Colonic mucosa (tissue), 4 donors: ENCODE measurements at regions not wholly inside any gene's neighbourhood (a gene's known extent, or its start where the extent isn't known, plus 50 kb on each side); places are given as distances from the start of the nearest gene placed in this dataset.
"Not testable (repeated sequence)": the region's sequence is repeated elsewhere in the genome, so short reads cannot be mapped to it uniquely, and the experiment has no call there.

Source experiments
- DNase-seq: peaks from one replicate; pipeline ENCODE4 v3.0.0-alpha.2; 2020
- H3K27ac ChIP-seq: fragments of 200-600 bp; one replicate; pipeline ENCODE4 v1.8.0; 2021
- H3K27me3 ChIP-seq: fragments of 200-600 bp; one replicate; pipeline ENCODE4 v1.8.0; 2021
- H3K36me3 ChIP-seq: fragments of 200-600 bp; one replicate; pipeline ENCODE4 v1.8.0; 2021
- H3K4me1 ChIP-seq: fragments of 200-600 bp; one replicate; pipeline ENCODE4 v1.8.0; 2021; ENCODE audit warnings: mild to moderate bottlenecking
- H3K4me3 ChIP-seq: fragments of 200-600 bp; one replicate; pipeline ENCODE4 v1.8.0; 2021
- H3K9ac ChIP-seq, 2 donors: one replicate each; pipeline ENCODE4 v1.7.0; 2013; ENCODE audit warnings: control low read depth in 2 of 2, low read depth in 2 of 2, low read length in 2 of 2
- H3K9me3 ChIP-seq: fragments of 200-600 bp; one replicate; pipeline ENCODE4 v1.8.0; 2021
- CTCF ChIP-seq: fragments of 200-600 bp; IDR thresholded peaks from one replicate; pipeline ENCODE4 v1.8.0; 2022; ENCODE audit warnings: antibody characterized with exemption, mild to moderate bottlenecking
- intact Hi-C: fragments of 100-400 bp; cut with DNase I; formaldehyde crosslinking; loops from one replicate; pipeline ENCODE4 v1.14.1; 2022
- donor health status: healthy.
- donor health status: DM: no; HTN: no; CAD: no.
- donor health status: DM: no; HTN: no; CAD: no.

GRCh38 chr9:19903076-19903475 is 114.2 kb upstream of the SLC24A2 start:
- intact Hi-C loops = no loop called here
- H3K9me3 ChIP-seq = no peaks in the 10 kb centered on the region
- H3K27me3 ChIP-seq = no peaks in the 10 kb centered on the region
- no peak overlapping the region for H3K9ac ChIP-seq
- H3K4me1 ChIP-seq = no peaks in the 10 kb centered on the region
- H3K4me3 ChIP-seq = no peak overlapping the region
- no peak overlapping the region for H3K27ac ChIP-seq
- H3K36me3 ChIP-seq = no peaks in the 10 kb centered on the region
- TF ChIP-seq CTCF = no peak
- no peak for DNase-seq

- no peak for TF ChIP-seq CTCF
- Histone ChIP-seq H3K9ac (no peak overlapping the region), H3K27ac (no peak overlapping the region), H3K4me3 (no peak overlapping the region), H3K36me3 (no peaks in the 10 kb centered on the region), H3K4me1 (no peaks in the 10 kb centered on the region), H3K9me3 (no peaks in the 10 kb centered on the region), H3K27me3 (no peaks in the 10 kb centered on the region)
- DNase-seq = no peak
- intact Hi-C loops = no loop called here
Observed at GRCh38 chr9:19901586-19901985, 112.7 kb upstream of the SLC24A2 start.

GRCh38 chr9:19896161-19896560 is 107.3 kb upstream of the SLC24A2 start:
- H3K9ac ChIP-seq = no peak overlapping the region

DNA sequence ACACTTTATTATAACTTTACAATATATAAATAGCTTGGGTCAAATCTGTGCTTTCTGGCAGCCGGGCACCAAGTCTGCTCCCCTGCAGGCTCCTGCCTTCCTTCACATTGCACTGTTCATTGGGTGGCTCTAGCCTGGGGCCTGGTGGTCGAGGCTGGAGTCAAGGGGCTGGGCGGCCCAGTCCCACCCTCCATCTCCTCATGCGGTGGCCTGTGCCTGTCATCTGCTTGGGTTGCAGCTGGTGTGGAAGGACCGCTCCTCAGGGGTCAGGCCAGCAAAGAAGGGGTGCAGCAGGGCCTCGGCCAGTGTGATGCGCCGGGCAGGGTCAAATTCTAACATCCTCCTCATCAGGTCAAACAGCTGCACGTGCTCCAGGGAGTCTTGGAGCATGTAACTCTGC is 106.7 kb upstream of the SLC24A2 start:
- intact Hi-C loops, H3K9ac ChIP-seq, DNase-seq: not testable (repeated sequence)

More at GRCh38 chr9:19896161-19896560, 107.3 kb upstream of the SLC24A2 start:
- Histone ChIP-seq H3K9me3 (no peaks in the 10 kb centered on the region), H3K27me3 (no peaks in the 10 kb centered on the region), H3K36me3 (no peaks in the 10 kb centered on the region), H3K4me1 (no peaks in the 10 kb centered on the region), H3K27ac (no peak overlapping the region), H3K4me3 (no peak overlapping the region)
- no peak for TF ChIP-seq CTCF
- intact Hi-C loops = no loop called here
- DNase-seq = no peak

GRCh38 chr9:19895006-19895405 is 106.2 kb upstream of the SLC24A2 start:
- Histone ChIP-seq H3K27me3 (no peaks in the 10 kb centered on the region), H3K9me3 (no peaks in the 10 kb centered on the region), H3K27ac (no peak overlapping the region), H3K4me3 (no peak overlapping the region), H3K36me3 (no peaks in the 10 kb centered on the region), H3K4me1 (no peaks in the 10 kb centered on the region), H3K9ac (no peak overlapping the region)
- no peak for TF ChIP-seq CTCF
- intact Hi-C loops = no loop called here
- no peak for DNase-seq

More for the DNA sequence above, 106.7 kb upstream of the SLC24A2 start:
- H3K27ac ChIP-seq, H3K36me3 ChIP-seq, H3K27me3 ChIP-seq, H3K9me3 ChIP-seq, H3K4me1 ChIP-seq, H3K4me3 ChIP-seq: not testable (repeated sequence)

DNA sequence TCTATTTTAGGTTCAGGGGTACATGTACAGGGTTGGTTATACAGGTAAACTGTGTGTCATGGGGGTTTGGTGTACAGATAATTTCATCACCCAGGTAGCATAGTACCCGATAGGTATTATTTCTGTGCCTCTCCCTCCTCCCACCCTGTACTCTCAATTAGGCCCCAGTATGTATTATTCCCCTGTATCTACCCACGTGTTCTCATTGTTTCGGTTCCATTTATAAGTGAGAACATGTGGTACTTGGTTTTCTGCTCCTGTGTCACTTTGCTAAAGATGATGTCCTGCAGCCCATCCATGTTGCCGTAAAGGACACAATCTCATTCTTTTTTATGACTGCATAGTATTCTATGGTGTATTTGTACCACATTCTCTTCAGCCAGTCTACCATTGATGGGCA is 96.8 kb upstream of the SLC24A2 start:
- Histone ChIP-seq H3K4me1 (no peaks in the 10 kb centered on the region), H3K4me3 (no peak overlapping the region), H3K36me3 (no peaks in the 10 kb centered on the region), H3K27ac (no peak overlapping the region), H3K9me3 (no peaks in the 10 kb centered on the region), H3K27me3 (no peaks in the 10 kb centered on the region), H3K9ac (no peak overlapping the region)
- intact Hi-C loops = no loop called here
- no peak for DNase-seq
- no peak for TF ChIP-seq CTCF
